GM19043 (cell line): ENCODE measurements at regions not wholly inside any gene's neighbourhood (a gene's known extent, or its start where the extent isn't known, plus 50 kb on each side); places are given as distances from the start of the nearest gene placed in this dataset.
"Not testable (repeated sequence)": the region's sequence is repeated elsewhere in the genome, so short reads cannot be mapped to it uniquely, and the experiment has no call there.

ENCODE experiments used
- ATAC-seq: cut with Tn5 transposase; IDR thresholded peaks from one replicate; pipeline ENCODE4 v1.9.1; 2021; ENCODE audit warnings: low read depth; ENCODE audit not compliant: unreplicated experiment

- ATAC-seq: no peak
Measured at GRCh38 chr12:45490232-45490881, 239.1 kb upstream of the ARID2 start.

GRCh38 chr12:45494279-45494678 lies 235.2 kb upstream of the ARID2 start:
- ATAC-seq: no peak

GRCh38 chr12:45498645-45499044 lies 230.9 kb upstream of the ARID2 start:
- no peak for ATAC-seq

GRCh38 chr12:45502481-45503128 lies 226.9 kb upstream of the ARID2 start:
- ATAC-seq: no peak

- ATAC-seq: no peak
Measured at GRCh38 chr12:45503899-45504298, 225.6 kb upstream of the ARID2 start.

- no peak for ATAC-seq
Measured at GRCh38 chr12:45504316-45505010, 225.0 kb upstream of the ARID2 start.

GRCh38 chr12:45509187-45509586 lies 220.3 kb upstream of the ARID2 start:
- no peak for ATAC-seq

GRCh38 chr12:45509621-45510020 lies 219.9 kb upstream of the ARID2 start:
- no peak for ATAC-seq

- ATAC-seq: no peak
Measured at GRCh38 chr12:45517381-45517780, 212.1 kb upstream of the ARID2 start.

GRCh38 chr12:45518291-45519235 lies 210.9 kb upstream of the ARID2 start:
- no peak for ATAC-seq

- ATAC-seq: no peak
Measured at GRCh38 chr12:45522227-45522626, 207.3 kb upstream of the ARID2 start.

GRCh38 chr12:45526823-45527222 lies 202.7 kb upstream of the ARID2 start:
- not testable (repeated sequence) for ATAC-seq

GRCh38 chr12:45532113-45532512 lies 197.4 kb upstream of the ARID2 start:
- no peak for ATAC-seq

- no peak for ATAC-seq
Measured at GRCh38 chr12:45535610-45536180, 193.8 kb upstream of the ARID2 start.

GRCh38 chr12:45536284-45536683 lies 193.2 kb upstream of the ARID2 start:
- ATAC-seq: no peak

GRCh38 chr12:45540661-45541341 lies 188.7 kb upstream of the ARID2 start:
- ATAC-seq: no peak

- peak; percentile 80 for ATAC-seq
Measured at GRCh38 chr12:45543887-45544286, 185.6 kb upstream of the ARID2 start.

GRCh38 chr12:45546545-45546944 lies 183.0 kb upstream of the ARID2 start:
- ATAC-seq: no peak

- no peak for ATAC-seq
Measured at GRCh38 chr12:45547132-45547531, 182.4 kb upstream of the ARID2 start.

GRCh38 chr12:45547822-45548221 lies 181.7 kb upstream of the ARID2 start:
- no peak for ATAC-seq
